Activated naive CD4-positive, alpha-beta T cell treated with Interleukin-2 at 50 U/mL for 16 hours (primary cell): ENCODE measurements at regions not wholly inside any gene's neighbourhood (a gene's known extent, or its start where the extent isn't known, plus 50 kb on each side); places are given as distances from the start of the nearest gene placed in this dataset.

Source experiments
- DNase-seq: peaks from one replicate; pipeline ENCODE4 v3.0.0-alpha.2; 2020

- DNase-seq = no peak
Measured at GRCh38 chr1:201660931-201661822, 122.2 kb downstream of the NAV1 start.

- DNase-seq = no peak
Measured at GRCh38 chr1:201661823-201662359, 123.0 kb downstream of the NAV1 start.

DNA sequence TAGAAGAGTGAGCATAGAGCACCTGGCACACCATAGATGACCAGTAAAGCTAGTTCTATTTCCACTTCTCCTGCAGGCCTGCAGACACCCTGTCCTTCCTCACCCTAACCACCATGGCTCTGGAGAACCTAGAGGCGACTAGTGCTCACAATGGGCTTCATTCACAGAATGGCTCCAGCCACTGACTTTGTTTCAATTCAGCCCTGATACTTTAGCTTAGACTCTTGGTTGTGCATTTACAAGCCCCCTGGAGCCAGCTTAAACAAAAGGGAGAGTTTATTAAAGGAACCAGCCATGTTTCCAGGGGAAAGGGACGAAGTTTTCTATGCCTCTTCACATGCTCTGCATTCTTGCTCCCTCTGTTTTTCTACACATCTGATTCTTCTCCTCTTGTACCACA, 123.7 kb downstream of the NAV1 start:
- DNase-seq = no peak

DNA sequence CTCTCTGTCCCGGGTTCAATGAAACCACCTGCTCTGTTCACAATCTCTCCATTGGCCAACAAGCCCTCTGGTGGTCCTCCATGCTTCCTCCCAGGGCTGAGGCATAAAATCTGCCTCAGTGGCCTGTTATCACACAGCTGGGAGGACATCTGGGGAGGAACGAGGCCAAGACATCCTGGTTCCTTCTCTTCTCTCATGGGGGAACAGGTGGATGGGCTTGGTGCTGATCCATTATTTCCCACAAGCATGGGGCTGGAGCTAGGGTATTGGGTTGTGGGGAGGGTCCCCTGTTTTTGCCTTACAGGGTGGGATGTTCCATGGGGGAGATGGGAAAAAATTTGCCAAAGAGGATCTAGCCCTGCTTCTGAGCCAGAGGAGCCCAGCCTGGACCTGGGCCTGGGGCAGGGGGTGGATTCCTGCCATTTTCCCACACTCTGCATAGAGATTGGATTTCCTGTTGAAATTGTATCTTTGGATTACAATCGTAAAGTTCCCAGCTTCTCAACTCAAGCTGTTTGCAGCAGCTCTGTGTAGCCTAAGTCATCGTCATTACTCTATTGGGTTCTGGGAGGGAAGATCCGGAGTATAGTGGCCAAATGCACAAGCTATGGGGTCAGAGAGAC, 124.7 kb downstream of the NAV1 start:
- no peak for DNase-seq

- DNase-seq = no peak
Measured at GRCh38 chr1:201665036-201665435, 126.1 kb downstream of the NAV1 start.

- no peak for DNase-seq
Measured at GRCh38 chr1:201666102-201666501, 127.2 kb downstream of the NAV1 start.

- DNase-seq = no peak
Measured at GRCh38 chr1:201666645-201667044, 127.7 kb downstream of the NAV1 start.

- DNase-seq = no peak
Measured at GRCh38 chr1:201667479-201667878, 128.6 kb downstream of the NAV1 start.

- no peak for DNase-seq
Measured at GRCh38 chr1:201670517-201670916, 131.6 kb downstream of the NAV1 start.

- no peak for DNase-seq
Measured at GRCh38 chr1:201672685-201673084, 133.8 kb downstream of the NAV1 start.

GRCh38 chr1:201673093-201673492, 134.2 kb downstream of the NAV1 start:
- DNase-seq = no peak

DNA sequence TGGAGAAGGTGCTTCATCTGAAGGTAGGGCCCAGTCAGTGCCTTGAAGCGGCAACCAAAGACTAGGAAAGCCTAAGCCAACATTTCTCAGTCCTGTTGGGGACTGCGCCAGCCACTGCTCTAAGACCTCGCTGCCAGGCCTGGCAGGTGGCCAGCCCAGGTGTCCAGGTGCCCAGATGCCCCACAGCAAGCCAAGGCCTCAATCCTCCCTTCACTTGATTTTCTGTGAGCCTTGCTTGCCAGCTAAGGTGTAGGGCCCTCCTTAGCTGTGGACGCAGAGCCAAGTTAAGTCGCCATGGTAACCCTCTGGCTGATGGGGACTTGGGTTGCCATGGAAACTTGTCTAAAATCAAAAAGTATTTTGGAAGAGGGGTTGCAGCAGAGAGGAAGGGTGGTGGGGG, 135.0 kb downstream of the NAV1 start:
- no peak for DNase-seq

GRCh38 chr1:201675143-201675542, 136.2 kb downstream of the NAV1 start:
- DNase-seq = no peak

DNA sequence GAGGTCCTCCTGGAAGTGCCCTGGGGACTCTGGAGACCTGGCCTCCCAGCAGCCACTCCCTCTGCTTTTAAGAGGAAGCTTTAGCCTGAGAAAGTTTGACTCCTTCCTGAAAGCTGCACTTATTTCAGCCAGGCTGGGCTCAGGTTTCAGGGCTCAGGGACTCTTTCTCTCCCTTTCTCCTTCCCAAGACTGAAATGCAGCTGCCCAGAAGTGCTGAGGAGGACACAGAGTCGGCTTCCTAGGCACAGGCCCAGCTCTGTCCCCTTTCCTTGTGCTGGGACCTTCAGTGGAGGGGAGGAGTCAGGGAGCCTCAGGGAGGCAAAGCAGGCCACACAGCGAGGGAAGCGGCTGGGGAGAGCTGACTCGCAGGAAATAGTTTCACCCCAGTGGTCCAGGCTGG, 137.3 kb downstream of the NAV1 start:
- no peak for DNase-seq

- no peak for DNase-seq
Measured at GRCh38 chr1:201676641-201677040, 137.7 kb downstream of the NAV1 start.

DNA sequence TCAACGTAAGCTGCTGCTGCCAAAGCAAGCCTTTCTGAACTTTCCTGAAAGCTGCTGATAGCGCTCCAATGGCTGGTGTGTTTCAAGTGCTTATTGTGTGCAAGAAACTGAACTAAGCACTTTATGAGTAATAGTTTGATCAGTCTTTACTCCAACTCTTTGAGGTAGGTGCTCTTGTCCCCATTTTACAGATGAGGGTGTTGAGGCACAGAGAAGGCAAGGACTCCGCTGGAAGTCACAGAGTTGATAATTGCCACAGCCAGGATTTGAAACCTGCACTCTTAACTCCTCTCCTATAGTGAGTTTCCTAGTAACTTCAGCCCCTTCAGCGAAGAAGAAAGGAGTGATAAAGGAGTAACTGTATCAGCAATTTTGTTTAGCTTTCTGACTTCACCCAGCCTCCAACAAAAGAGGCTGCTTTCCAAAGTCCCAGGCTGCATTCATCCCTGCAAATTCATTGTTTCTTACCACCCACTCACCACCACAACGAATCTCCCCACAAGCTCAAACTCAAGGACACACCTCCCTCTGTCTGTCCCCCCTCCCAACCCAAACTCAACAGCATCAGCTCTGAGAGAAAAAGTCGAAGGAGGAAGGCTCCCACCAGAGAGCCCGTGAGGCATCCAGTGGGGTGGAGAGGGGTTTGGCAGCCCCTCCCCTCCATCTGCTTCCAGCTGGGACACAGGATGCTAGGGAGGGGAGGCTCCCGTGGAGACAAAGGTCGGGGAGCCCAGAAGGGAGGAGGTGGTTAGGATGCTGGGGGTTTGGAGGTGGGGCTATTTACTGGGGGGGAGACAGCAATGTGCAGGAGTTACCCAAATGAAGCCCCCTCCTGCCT, 139.6 kb downstream of the NAV1 start:
- DNase-seq = no peak

GRCh38 chr1:201681375-201681774, 142.4 kb downstream of the NAV1 start:
- no peak for DNase-seq

GRCh38 chr1:201682964-201683363, 144.0 kb downstream of the NAV1 start:
- no peak for DNase-seq

- DNase-seq = no peak
Measured at GRCh38 chr1:201683397-201683796, 144.5 kb downstream of the NAV1 start.

DNA sequence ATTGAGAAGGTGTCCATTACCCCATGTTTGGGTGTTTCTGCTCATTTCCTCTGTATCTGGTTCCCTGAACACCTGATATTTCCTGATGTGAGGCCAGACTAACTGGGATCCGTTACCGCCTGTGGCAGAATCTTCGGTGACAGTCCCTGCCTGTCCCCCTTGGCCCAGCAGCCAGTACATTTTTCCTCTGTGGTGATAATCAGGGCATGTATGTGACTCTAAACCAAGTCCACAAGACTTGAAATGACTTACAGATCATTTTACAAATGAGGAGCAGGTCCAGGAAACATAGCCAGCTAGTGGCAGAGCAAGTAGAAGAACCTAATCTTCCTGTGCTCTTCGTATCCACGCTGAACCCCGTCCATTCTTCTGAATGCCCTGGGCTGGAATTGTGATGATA, 143.5 kb upstream of the IPO9 start:
- DNase-seq = no peak

- DNase-seq = no peak
Measured at GRCh38 chr1:201686714-201687455, 142.1 kb upstream of the IPO9 start.

GRCh38 chr1:201688514-201688913, 140.4 kb upstream of the IPO9 start:
- DNase-seq = no peak

- DNase-seq = no peak
Measured at GRCh38 chr1:201689647-201690046, 139.3 kb upstream of the IPO9 start.
